A549 (cell line): ENCODE measurements at regions not wholly inside any gene's neighbourhood (a gene's known extent, or its start where the extent isn't known, plus 50 kb on each side); places are given as distances from the start of the nearest gene placed in this dataset.

Experiments
- ATAC-seq, 2 experiments: fragments of 200-7000 bp in 1 of 2; fragments of >200 bp in 1 of 2; cut with Nextera tagmentation in 1 of 2; cut with Tn5 transposase in 1 of 2; 3 replicates each; pipeline versions ENCODE4 v1.8.0 to v1.9.1; 2018 to 2020; ENCODE audit warnings: mild to moderate bottlenecking in 1 of 2, moderate library complexity in 1 of 2
- CTCF ChIA-PET: fragments of 300-600 bp; sonication (Branson Sonifier 250); formaldehyde crosslinking; extraction: SDS; loops from one replicate; lab custom pipeline; 2021; ENCODE audit warnings: antibody characterized with exemption, inconsistent platforms; lab: Yijun Ruan, JAX
- POLR2A ChIA-PET: fragments of 350-600 bp; formaldehyde crosslinking; extraction: SDS; loops from one replicate; lab custom pipeline; 2021; ENCODE audit warnings: antibody characterized with exemption, inconsistent platforms; lab: Yijun Ruan, JAX
- DNase-seq, 2 experiments: peaks; one replicate each; pipeline versions ENCODE4 v3.0.0 to v3.0.0-alpha.2; 2011 to 2016; ENCODE audit warnings: low read depth in 1 of 2, low spot score in 1 of 2
- FAIRE-seq: peaks from 2 replicates; lab custom pipeline; 2011; peaks lifted over from hg19 to GRCh38; lab: Jason Lieb, UNC
- H3K27ac ChIP-seq, 2 experiments: fragments of >200 bp; sonication (Bioruptor Twin); formaldehyde crosslinking; 3 replicates each; pipeline ENCODE4 v1.5.1; 2016 to 2017
- H3K4me1 ChIP-seq: fragments of >200 bp; sonication (Bioruptor Twin); formaldehyde crosslinking; 3 replicates; pipeline ENCODE4 v1.6.1; 2016
- H3K4me2 ChIP-seq: fragments of >200 bp; sonication (Bioruptor Twin); formaldehyde crosslinking; 3 replicates; pipeline ENCODE4 v1.6.1; 2016
- H3K4me3 ChIP-seq: fragments of >200 bp; sonication (Bioruptor Twin); formaldehyde crosslinking; 3 replicates; pipeline ENCODE4 v1.5.1; 2016
- H3K9me3 ChIP-seq: fragments of >200 bp; sonication (Bioruptor Twin); formaldehyde crosslinking; 3 replicates; pipeline ENCODE4 v1.6.1; 2016
- CBX2 ChIP-seq: fragments of 200-600 bp; sonication (generic); IDR thresholded peaks from 2 replicates; pipeline ENCODE4 v1.6.1; 2016; ENCODE audit warnings: low read depth, mild to moderate bottlenecking, borderline replicate concordance
- CHD4 ChIP-seq: fragments of 200-600 bp; sonication (generic); IDR thresholded peaks from 2 replicates; pipeline ENCODE4 v1.6.1; 2016; ENCODE audit warnings: antibody characterized with exemption, mild to moderate bottlenecking, borderline replicate concordance
- ESRRA ChIP-seq: fragments of 150-350 bp; IDR thresholded peaks from 2 replicates; pipeline ENCODE4 v1.6.1; 2014; ENCODE audit warnings: mild to moderate bottlenecking, low read length, borderline replicate concordance
- FOSL2 ChIP-seq, 2 experiments: fragments of 450-650 bp in 1 of 2; fragments of >200 bp in 1 of 2; sonication (Bioruptor Twin) in 1 of 2; formaldehyde crosslinking; IDR thresholded peaks; 2 replicates each; pipeline versions ENCODE4 v1.5.0 to v1.6.1; 2016 to 2020; ENCODE audit warnings: mild to moderate bottlenecking in 1 of 2, moderate library complexity in 1 of 2
- HEYL ChIP-seq: fragments of 250-450 bp; sonication (Bioruptor Pico); IDR thresholded peaks from 2 replicates; pipeline ENCODE4 v1.8.0; 2021; ENCODE audit warnings: mild to moderate bottlenecking, moderate library complexity
- HOXA7 ChIP-seq: fragments of 250-450 bp; sonication (Bioruptor Pico); IDR thresholded peaks from 2 replicates; pipeline ENCODE4 v1.5.0; 2020; ENCODE audit warnings: mild to moderate bottlenecking, moderate library complexity
- JUN ChIP-seq, 2 experiments: fragments of >200 bp; sonication (Bioruptor Twin); formaldehyde crosslinking; IDR thresholded peaks; 2 replicates in 1 of 2; 3 replicates in 1 of 2; pipeline ENCODE4 v1.6.1; 2016 to 2017
- KDM1A ChIP-seq: fragments of 200-600 bp; sonication (generic); IDR thresholded peaks from 2 replicates; pipeline ENCODE4 v1.6.1; 2016; ENCODE audit warnings: low read depth, mild to moderate bottlenecking
- MAFK ChIP-seq: fragments of 450-650 bp; IDR thresholded peaks from 2 replicates; pipeline ENCODE4 v1.6.1; 2014; ENCODE audit not compliant: partially characterized antibody
- MYC ChIP-seq: IDR thresholded peaks from 2 replicates; pipeline ENCODE4 v1.6.1; 2012; ENCODE audit warnings: mild to moderate bottlenecking, inconsistent platforms, low read length, improper control_type of control experiment, borderline replicate concordance
- NR3C1 ChIP-seq: fragments of >200 bp; sonication (Bioruptor Twin); formaldehyde crosslinking; IDR thresholded peaks from 3 replicates; pipeline ENCODE4 v1.6.1; 2017
- PHF8 ChIP-seq: fragments of 200-600 bp; sonication (generic); IDR thresholded peaks from 2 replicates; pipeline ENCODE4 v1.6.1; 2016; ENCODE audit warnings: low read depth, mild to moderate bottlenecking, antibody characterized with exemption, moderate library complexity, borderline replicate concordance
- POLR2A ChIP-seq: IDR thresholded peaks from 2 replicates; pipeline ENCODE4 v1.6.1; 2012; ENCODE audit warnings: mild to moderate bottlenecking, low read length
- POLR2AphosphoS2 ChIP-seq: conservative IDR thresholded peaks from 2 replicates; pipeline ENCODE4 v1.6.1; 2012; ENCODE audit warnings: low read length, improper control_type of control experiment, inconsistent platforms
- RAD21 ChIP-seq, 2 experiments: fragments of >200 bp in 1 of 2; sonication (Bioruptor Twin) in 1 of 2; formaldehyde crosslinking in 1 of 2; IDR thresholded peaks in 1 of 2; conservative IDR thresholded peaks in 1 of 2; 2 replicates in 1 of 2; 3 replicates in 1 of 2; pipeline ENCODE4 v1.6.1; 2012 to 2018; ENCODE audit warnings: inconsistent platforms in 1 of 2
- RARB ChIP-seq: fragments of 250-450 bp; sonication (Bioruptor Pico); IDR thresholded peaks from 2 replicates; pipeline ENCODE4 v1.8.0; 2021; ENCODE audit warnings: mild to moderate bottlenecking, moderate library complexity
- SMC3 ChIP-seq: fragments of >200 bp; sonication (Bioruptor Twin); formaldehyde crosslinking; IDR thresholded peaks from 3 replicates; pipeline ENCODE4 v1.6.1; 2018; ENCODE audit warnings: inconsistent platforms
- SREBF2 ChIP-seq: fragments of 450-650 bp; IDR thresholded peaks from 2 replicates; pipeline ENCODE4 v1.6.1; 2014; ENCODE audit warnings: mild to moderate bottlenecking, moderate library complexity
- ZFP36 ChIP-seq: fragments of 450-650 bp; IDR thresholded peaks from 2 replicates; pipeline ENCODE4 v1.6.1; 2014; ENCODE audit warnings: borderline replicate concordance; ENCODE audit not compliant: partially characterized antibody
- ZNF302 ChIP-seq: fragments of 250-450 bp; sonication (Bioruptor Pico); IDR thresholded peaks from 2 replicates; pipeline ENCODE4 v1.9.0; 2021; ENCODE audit warnings: inconsistent platforms, mild to moderate bottlenecking, moderate library complexity
- WGBS: methylation state at CpG from one replicate; pipeline ENCODE4 v1.1.6; 2017; ENCODE audit errors: missing lambda C conversion rate; 5-methylcytosine and 5-hydroxymethylcytosine counted together
- TF ChIP-seq, protein P1 (sequence below): IDR thresholded peaks from 2 replicates; pipeline ENCODE4 v1.6.1; 2012; ENCODE audit warnings: low read depth, borderline replicate concordance
- TF ChIP-seq, protein P2 (sequence below): fragments of >200 bp; sonication (Bioruptor Twin); formaldehyde crosslinking; IDR thresholded peaks from 2 replicates; pipeline ENCODE4 v1.6.1; 2016
- TF ChIP-seq, protein P3 (sequence below): fragments of >200 bp; sonication (Bioruptor Twin); formaldehyde crosslinking; IDR thresholded peaks from 3 replicates; pipeline ENCODE4 v1.6.1; 2016
- TF ChIP-seq, protein P4 (sequence below): IDR thresholded peaks from 2 replicates; pipeline ENCODE4 v1.6.1; 2012
- TF ChIP-seq, protein P5 (sequence below): fragments of 150-350 bp; IDR thresholded peaks from 2 replicates; pipeline ENCODE4 v1.6.1; 2014; ENCODE audit warnings: low read depth, mild to moderate bottlenecking, low read length
- TF ChIP-seq, protein P6 (sequence below): fragments of 250-450 bp; sonication (Bioruptor Pico); IDR thresholded peaks from 2 replicates; pipeline ENCODE4 v1.5.0; 2021; ENCODE audit warnings: mild to moderate bottlenecking, moderate library complexity, borderline replicate concordance
- TF ChIP-seq, protein P7 (sequence below): fragments of 250-450 bp; sonication (Bioruptor Pico); IDR thresholded peaks from 2 replicates; pipeline ENCODE4 v1.5.0; 2020; ENCODE audit warnings: low read depth, mild to moderate bottlenecking, moderate library complexity

DNA sequence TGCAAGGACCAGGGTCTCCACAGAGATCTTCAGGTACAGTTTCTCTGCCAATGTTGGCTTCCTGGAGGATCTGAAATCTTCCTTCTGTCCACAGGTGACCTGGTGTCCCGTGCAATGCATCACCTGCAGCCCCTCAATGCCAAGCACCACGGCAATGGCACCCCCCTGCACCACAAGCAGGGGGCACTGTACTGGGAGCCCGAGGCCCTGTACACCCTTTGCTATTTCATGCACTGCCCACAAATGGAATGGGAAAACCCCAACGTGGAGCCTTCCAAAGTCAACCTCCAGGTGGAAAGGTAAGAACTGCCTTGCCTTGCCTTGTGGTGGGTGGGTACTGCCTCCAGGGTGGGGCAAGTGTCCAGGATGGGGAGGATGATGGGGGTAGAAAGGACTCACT, 141.8 kb upstream of the PWP1 start (continued):
- TF ChIP-seq SREBF2 = no peak
- TF ChIP-seq HEYL (CRISPR knock-in tag) = no peak
- no peak for TF ChIP-seq KDM1A
- TF ChIP-seq ZNF302 (CRISPR knock-in tag) = no peak
- no peak for TF ChIP-seq CBX2
- TF ChIP-seq, protein P1, sequence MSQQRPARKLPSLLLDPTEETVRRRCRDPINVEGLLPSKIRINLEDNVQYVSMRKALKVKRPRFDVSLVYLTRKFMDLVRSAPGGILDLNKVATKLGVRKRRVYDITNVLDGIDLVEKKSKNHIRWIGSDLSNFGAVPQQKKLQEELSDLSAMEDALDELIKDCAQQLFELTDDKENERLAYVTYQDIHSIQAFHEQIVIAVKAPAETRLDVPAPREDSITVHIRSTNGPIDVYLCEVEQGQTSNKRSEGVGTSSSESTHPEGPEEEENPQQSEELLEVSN = no peak
- no peak for TF ChIP-seq POLR2AphosphoS2
- no peak for TF ChIP-seq MAFK
- TF ChIP-seq, all 56 proteins: peak for 0

DNA sequence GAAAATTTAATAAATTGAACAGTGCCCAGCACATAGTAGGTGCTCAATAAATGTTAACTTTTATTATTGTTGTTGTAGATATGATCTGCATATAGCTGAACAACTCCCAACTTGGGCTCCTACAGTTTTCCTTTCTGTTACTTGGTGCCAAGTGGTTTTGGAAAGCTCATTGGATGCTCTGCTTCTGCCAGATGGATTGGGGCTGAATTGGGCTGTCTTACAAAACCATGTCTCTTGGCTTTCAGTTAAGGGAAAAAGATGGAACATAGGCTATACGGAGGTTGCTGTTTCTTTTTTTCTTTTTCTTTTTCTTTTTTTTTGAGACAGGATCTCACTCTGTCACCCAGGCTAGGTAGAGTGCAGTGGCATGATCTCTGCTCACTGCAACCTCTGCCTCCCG, 140.7 kb upstream of the PWP1 start:
- H3K4me3 ChIP-seq = no peak overlapping the region
- ATAC-seq = no peak
- no peak for DNase-seq
- FAIRE-seq = no peak
- H3K4me1 ChIP-seq = no peaks in the 10 kb centered on the region
- CTCF ChIA-PET = interaction anchor here (1.0 kb wide), 1 partner anchor 24 kb away, joined by 3 read pairs; no protein-coding TSS in a partner anchor
- POLR2A ChIA-PET = no interaction called here
- H3K9me3 ChIP-seq = peaks cover 4% of the 10 kb centered on the region; the same call in 1 of the 3 replicates
- 80% methylated on average over 2 of the region's 2 CpGs for WGBS
- H3K27ac ChIP-seq = no peak overlapping the region
- H3K4me2 ChIP-seq = no peak overlapping the region
- TF ChIP-seq, protein P2, sequence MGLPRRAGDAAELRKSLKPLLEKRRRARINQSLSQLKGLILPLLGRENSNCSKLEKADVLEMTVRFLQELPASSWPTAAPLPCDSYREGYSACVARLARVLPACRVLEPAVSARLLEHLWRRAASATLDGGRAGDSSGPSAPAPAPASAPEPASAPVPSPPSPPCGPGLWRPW = no peak
- TF ChIP-seq MYC (no peak), CHD4 (no peak), ZNF302 (CRISPR knock-in tag) (no peak), JUN (IDR thresholded peaks at IDR 0.05) (no peak)
- TF ChIP-seq, protein P3, sequence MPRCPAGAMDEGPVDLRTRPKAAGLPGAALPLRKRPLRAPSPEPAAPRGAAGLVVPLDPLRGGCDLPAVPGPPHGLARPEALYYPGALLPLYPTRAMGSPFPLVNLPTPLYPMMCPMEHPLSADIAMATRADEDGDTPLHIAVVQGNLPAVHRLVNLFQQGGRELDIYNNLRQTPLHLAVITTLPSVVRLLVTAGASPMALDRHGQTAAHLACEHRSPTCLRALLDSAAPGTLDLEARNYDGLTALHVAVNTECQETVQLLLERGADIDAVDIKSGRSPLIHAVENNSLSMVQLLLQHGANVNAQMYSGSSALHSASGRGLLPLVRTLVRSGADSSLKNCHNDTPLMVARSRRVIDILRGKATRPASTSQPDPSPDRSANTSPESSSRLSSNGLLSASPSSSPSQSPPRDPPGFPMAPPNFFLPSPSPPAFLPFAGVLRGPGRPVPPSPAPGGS = no peak
- TF ChIP-seq, protein P4, sequence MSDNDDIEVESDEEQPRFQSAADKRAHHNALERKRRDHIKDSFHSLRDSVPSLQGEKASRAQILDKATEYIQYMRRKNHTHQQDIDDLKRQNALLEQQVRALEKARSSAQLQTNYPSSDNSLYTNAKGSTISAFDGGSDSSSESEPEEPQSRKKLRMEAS = no peak

DNA sequence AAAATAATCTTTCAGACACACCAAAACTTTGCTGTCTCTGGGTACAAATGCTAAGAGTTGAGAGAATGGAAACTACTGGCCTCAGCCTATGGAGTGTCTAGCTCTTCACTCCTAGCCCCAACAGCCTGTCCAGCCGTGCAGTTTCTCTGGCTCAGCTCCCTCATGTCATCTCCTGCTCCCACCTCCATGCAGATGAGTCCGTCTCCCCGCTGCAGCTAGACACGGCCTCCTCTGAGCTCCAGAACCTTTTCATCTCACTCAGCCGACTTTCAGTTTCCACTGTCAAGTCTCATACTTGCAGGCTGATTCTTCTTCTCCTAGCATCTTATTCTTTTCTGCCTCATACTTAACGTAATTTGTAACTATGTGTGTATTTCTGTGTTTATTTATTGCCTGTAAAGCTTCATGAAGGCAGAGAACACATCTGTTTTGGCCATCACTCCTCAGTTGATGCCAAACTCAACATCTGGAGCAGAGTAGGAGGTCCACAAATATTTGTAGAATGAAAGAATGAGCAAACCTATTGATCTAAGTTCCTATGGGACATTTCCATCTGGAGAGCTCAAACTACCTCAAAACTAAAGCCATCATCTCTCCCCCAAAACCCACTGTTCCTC, 139.8 kb upstream of the PWP1 start:
- Histone ChIP-seq H3K4me2 (no peak overlapping the region), H3K4me3 (no peak overlapping the region), H3K9me3 (peaks cover 4% of the 10 kb centered on the region; the same call in 1 of the 3 replicates), H3K27ac (no peak overlapping the region), H3K4me1 (no peaks in the 10 kb centered on the region)
- CTCF ChIA-PET = interaction anchor here (0.8 to 3.0 kb wide), 3 partner anchors 11 to 79 kb away, joined by 3 to 14 read pairs (median 3); no protein-coding TSS in a partner anchor
- POLR2A ChIA-PET = no interaction called here
- WGBS = 80% methylated on average over 6 of the region's 6 CpGs
- DNase-seq = no peak
- TF ChIP-seq, protein P5, sequence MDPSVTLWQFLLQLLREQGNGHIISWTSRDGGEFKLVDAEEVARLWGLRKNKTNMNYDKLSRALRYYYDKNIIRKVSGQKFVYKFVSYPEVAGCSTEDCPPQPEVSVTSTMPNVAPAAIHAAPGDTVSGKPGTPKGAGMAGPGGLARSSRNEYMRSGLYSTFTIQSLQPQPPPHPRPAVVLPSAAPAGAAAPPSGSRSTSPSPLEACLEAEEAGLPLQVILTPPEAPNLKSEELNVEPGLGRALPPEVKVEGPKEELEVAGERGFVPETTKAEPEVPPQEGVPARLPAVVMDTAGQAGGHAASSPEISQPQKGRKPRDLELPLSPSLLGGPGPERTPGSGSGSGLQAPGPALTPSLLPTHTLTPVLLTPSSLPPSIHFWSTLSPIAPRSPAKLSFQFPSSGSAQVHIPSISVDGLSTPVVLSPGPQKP = no peak
- TF ChIP-seq ESRRA (no peak), SMC3 (no peak), JUN (IDR thresholded peaks at IDR 0.05) (no peak), ZFP36 (no peak), HEYL (CRISPR knock-in tag) (no peak), RAD21 (conservative IDR thresholded peaks at IDR 0.05 in 1 of 2, IDR thresholded peaks at IDR 0.05 in 1 of 2) (no peak), HOXA7 (CRISPR knock-in tag) (no peak), POLR2A (no peak), NR3C1 (no peak), FOSL2 (IDR thresholded peaks at IDR 0.05) (no peak), FOSL2 (CRISPR knock-in tag; IDR thresholded peaks at IDR 0.05) (no peak), RARB (CRISPR knock-in tag) (no peak), KDM1A (no peak), PHF8 (no peak)
- TF ChIP-seq, protein P6, sequence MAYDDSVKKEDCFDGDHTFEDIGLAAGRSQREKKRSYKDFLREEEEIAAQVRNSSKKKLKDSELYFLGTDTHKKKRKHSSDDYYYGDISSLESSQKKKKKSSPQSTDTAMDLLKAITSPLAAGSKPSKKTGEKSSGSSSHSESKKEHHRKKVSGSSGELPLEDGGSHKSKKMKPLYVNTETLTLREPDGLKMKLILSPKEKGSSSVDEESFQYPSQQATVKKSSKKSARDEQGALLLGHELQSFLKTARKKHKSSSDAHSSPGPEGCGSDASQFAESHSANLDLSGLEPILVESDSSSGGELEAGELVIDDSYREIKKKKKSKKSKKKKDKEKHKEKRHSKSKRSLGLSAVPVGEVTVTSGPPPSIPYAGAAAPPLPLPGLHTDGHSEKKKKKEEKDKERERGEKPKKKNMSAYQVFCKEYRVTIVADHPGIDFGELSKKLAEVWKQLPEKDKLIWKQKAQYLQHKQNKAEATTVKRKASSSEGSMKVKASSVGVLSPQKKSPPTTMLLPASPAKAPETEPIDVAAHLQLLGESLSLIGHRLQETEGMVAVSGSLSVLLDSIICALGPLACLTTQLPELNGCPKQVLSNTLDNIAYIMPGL = no peak
- TF ChIP-seq, protein P7, sequence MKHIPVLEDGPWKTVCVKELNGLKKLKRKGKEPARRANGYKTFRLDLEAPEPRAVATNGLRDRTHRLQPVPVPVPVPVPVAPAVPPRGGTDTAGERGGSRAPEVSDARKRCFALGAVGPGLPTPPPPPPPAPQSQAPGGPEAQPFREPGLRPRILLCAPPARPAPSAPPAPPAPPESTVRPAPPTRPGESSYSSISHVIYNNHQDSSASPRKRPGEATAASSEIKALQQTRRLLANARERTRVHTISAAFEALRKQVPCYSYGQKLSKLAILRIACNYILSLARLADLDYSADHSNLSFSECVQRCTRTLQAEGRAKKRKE = no peak
- no peak for FAIRE-seq
- ATAC-seq = no peak
